ENCODE measurements at regions not wholly inside any gene's neighbourhood (a gene's known extent, or its start where the extent isn't known, plus 50 kb on each side); places are given as distances from the start of the nearest gene placed in this dataset.
"Not testable (repeated sequence)": the region's sequence is repeated elsewhere in the genome, so short reads cannot be mapped to it uniquely, and the experiment has no call there.

- DNase-seq (ENCODE audit: low spot score) = no peak
These were observed 403.7 kb downstream of the STK39 start for GRCh38 chr2:167843657-167844056.

- DNase-seq (ENCODE audit: low spot score) = no peak
These were observed 404.2 kb downstream of the STK39 start for GRCh38 chr2:167843217-167843616.

GRCh38 chr2:167842047-167842446, 405.3 kb downstream of the STK39 start:
- no peak for DNase-seq (ENCODE audit: low spot score)

GRCh38 chr2:167835290-167835689, 412.1 kb downstream of the STK39 start:
- DNase-seq (ENCODE audit: low spot score) = not testable (repeated sequence)

- no peak for DNase-seq (ENCODE audit: low spot score)
These were observed 412.7 kb downstream of the STK39 start for GRCh38 chr2:167834707-167835106.

GRCh38 chr2:167833294-167833693, 414.1 kb downstream of the STK39 start:
- DNase-seq (ENCODE audit: low spot score) = no peak

GRCh38 chr2:167832868-167833287, 414.5 kb downstream of the STK39 start:
- no peak for DNase-seq (ENCODE audit: low spot score)

GRCh38 chr2:167827352-167828097, 419.9 kb downstream of the STK39 start:
- no peak for DNase-seq (ENCODE audit: low spot score)

GRCh38 chr2:167826906-167827305, 420.5 kb downstream of the STK39 start:
- DNase-seq (ENCODE audit: low spot score) = no peak

- no peak for DNase-seq (ENCODE audit: low spot score)
These were observed 421.7 kb downstream of the STK39 start for GRCh38 chr2:167825664-167826063.

GRCh38 chr2:167822690-167823465, 424.5 kb downstream of the STK39 start:
- DNase-seq (ENCODE audit: low spot score) = no peak

- no peak for DNase-seq (ENCODE audit: low spot score)
These were observed 426.9 kb downstream of the STK39 start for GRCh38 chr2:167820488-167820887.

GRCh38 chr2:167818521-167818920, 428.9 kb downstream of the STK39 start:
- no peak for DNase-seq (ENCODE audit: low spot score)

GRCh38 chr2:167817908-167818307, 429.5 kb downstream of the STK39 start:
- DNase-seq (ENCODE audit: low spot score) = no peak

GRCh38 chr2:167817422-167817821, 430.0 kb downstream of the STK39 start:
- no peak for DNase-seq (ENCODE audit: low spot score)

GRCh38 chr2:167816874-167817290, 430.5 kb downstream of the STK39 start:
- no peak for DNase-seq (ENCODE audit: low spot score)

GRCh38 chr2:167814881-167815718, 432.3 kb downstream of the STK39 start:
- DNase-seq (ENCODE audit: low spot score) = no peak

- not testable (repeated sequence) for DNase-seq (ENCODE audit: low spot score)
These were observed 432.9 kb downstream of the STK39 start for GRCh38 chr2:167814482-167814880.

GRCh38 chr2:167809799-167810198, 437.6 kb downstream of the STK39 start:
- not testable (repeated sequence) for DNase-seq (ENCODE audit: low spot score)

- no peak for DNase-seq (ENCODE audit: low spot score)
These were observed 443.9 kb downstream of the STK39 start for GRCh38 chr2:167803449-167803988.

GRCh38 chr2:167794554-167795255, 452.7 kb downstream of the STK39 start:
- DNase-seq (ENCODE audit: low spot score) = no peak

GRCh38 chr2:167793725-167794124, 453.7 kb downstream of the STK39 start:
- DNase-seq (ENCODE audit: low spot score) = no peak
